Superior temporal gyrus (tissue), 1 donor: ENCODE measurements at regions not wholly inside any gene's neighbourhood (a gene's known extent, or its start where the extent isn't known, plus 50 kb on each side); places are given as distances from the start of the nearest gene placed in this dataset.
A peak's percentile ranks its signal among the peaks of the same experiment; 100 is the strongest.

Experiments used
- DNase-seq: peaks from one replicate; pipeline ENCODE4 v3.0.0-alpha.2; 2016; ENCODE audit errors: extremely low spot score

- no peak for DNase-seq
Measured at GRCh38 chr6:128827675-128828464, 55.1 kb upstream of the LAMA2 start.

GRCh38 chr6:128826606-128827005 lies 56.3 kb upstream of the LAMA2 start:
- DNase-seq, result no peak

GRCh38 chr6:128822271-128822670 lies 60.7 kb upstream of the LAMA2 start:
- no peak for DNase-seq

- peak; percentile 64 for DNase-seq
Measured at GRCh38 chr6:128821116-128821515, 61.8 kb upstream of the LAMA2 start.

GRCh38 chr6:128808856-128809255 lies 74.1 kb upstream of the LAMA2 start:
- DNase-seq, result no peak

- no peak for DNase-seq
Measured at GRCh38 chr6:128807577-128807976, 75.4 kb upstream of the LAMA2 start.

- no peak for DNase-seq
Measured at GRCh38 chr6:128806261-128806660, 76.7 kb upstream of the LAMA2 start.

- DNase-seq, result no peak
Measured at GRCh38 chr6:128803911-128804310, 79.0 kb upstream of the LAMA2 start.

GRCh38 chr6:128801621-128802020 lies 81.3 kb upstream of the LAMA2 start:
- DNase-seq, result no peak

GRCh38 chr6:128784266-128784665 lies 98.7 kb upstream of the LAMA2 start:
- DNase-seq, result no peak

- no peak for DNase-seq
Measured at GRCh38 chr6:128768187-128768586, 114.8 kb upstream of the LAMA2 start.

GRCh38 chr6:128767705-128768104 lies 115.2 kb upstream of the LAMA2 start:
- DNase-seq, result no peak

- DNase-seq, result no peak
Measured at GRCh38 chr6:128767150-128767549, 115.8 kb upstream of the LAMA2 start.

- DNase-seq, result no peak
Measured at GRCh38 chr6:128763599-128764300, 119.2 kb upstream of the LAMA2 start.

- no peak for DNase-seq
Measured at GRCh38 chr6:128759901-128760300, 123.0 kb upstream of the LAMA2 start.

GRCh38 chr6:128759447-128759846 lies 123.5 kb upstream of the LAMA2 start:
- no peak for DNase-seq

- no peak for DNase-seq
Measured at GRCh38 chr6:128757961-128758360, 125.0 kb upstream of the LAMA2 start.

GRCh38 chr6:128754658-128755256 lies 128.2 kb upstream of the LAMA2 start:
- DNase-seq, result no peak

GRCh38 chr6:128743974-128744765 lies 138.8 kb upstream of the LAMA2 start:
- peak; percentile 68 for DNase-seq

- DNase-seq, result no peak
Measured at GRCh38 chr6:128742900-128743299, 140.0 kb upstream of the LAMA2 start.

- no peak for DNase-seq
Measured at GRCh38 chr6:128740951-128741350, 142.0 kb upstream of the LAMA2 start.

- no peak for DNase-seq
Measured at GRCh38 chr6:128739112-128739511, 143.8 kb upstream of the LAMA2 start.
